ENCODE measurements at regions not wholly inside any gene's neighbourhood (a gene's known extent, or its start where the extent isn't known, plus 50 kb on each side); places are given as distances from the start of the nearest gene placed in this dataset.
A peak's percentile ranks its signal among the peaks of the same experiment; 100 is the strongest.
"Not testable (repeated sequence)": the region's sequence is repeated elsewhere in the genome, so short reads cannot be mapped to it uniquely, and the experiment has no call there.

DNA sequence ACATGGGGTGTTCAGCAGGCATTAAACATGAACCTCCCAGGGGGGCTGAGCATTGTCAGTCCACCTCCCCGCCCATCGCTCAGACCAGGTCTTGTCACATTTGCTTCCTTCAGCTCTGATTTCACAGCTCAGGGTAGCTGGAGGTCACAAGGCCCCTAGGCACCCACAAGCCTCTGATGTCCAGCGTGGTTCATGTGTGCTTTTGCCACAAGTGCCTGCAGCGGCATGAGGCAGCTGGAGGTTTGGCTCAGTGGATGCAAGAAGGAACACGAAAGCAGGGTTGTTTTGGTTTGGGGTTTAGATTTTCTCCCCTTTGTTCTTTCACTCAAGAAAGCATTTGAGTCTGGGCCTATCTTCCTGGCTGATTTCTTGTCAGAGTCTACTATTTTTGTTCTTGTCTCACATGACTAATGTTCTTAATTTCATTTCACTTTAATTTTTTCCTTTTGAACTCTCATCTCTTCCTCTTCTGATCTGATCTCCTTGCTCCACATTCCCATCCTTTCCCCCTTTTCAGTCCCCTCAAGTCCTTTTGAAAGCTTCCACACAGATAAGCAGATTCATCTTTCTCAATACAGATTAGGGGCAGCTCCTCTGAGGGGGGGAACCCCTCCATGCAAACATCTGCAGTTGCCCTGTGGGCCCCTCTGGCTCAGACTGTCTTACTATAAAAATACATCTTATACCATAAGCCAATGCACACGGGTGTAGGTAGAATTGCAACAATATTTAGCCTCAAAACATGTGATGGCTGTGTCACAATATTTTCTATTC lies 68.1 kb upstream of the CEP85L start:
- no peaks in the 10 kb centered on the region for H3K36me3 ChIP-seq (ENCODE audit: control insufficient read depth, insufficient read depth, low read length)
- 93 to 100% methylated on average over 5 to 6 of the region's 6 CpGs for whole genome bisulfite sequencing, 2 experiments (ENCODE audit: insufficient coverage in 2 of 2)
- H3K9me3 ChIP-seq (ENCODE audit: control insufficient read depth, low read length): no peaks in the 10 kb centered on the region
- H3K4me3 ChIP-seq (ENCODE audit: extremely low read depth, insufficient read depth, low read length, poor library complexity, severe bottlenecking): no peak overlapping the region
- H3K27ac ChIP-seq (ENCODE audit: low read depth, low read length, severe bottlenecking): no peak overlapping the region
- no peaks in the 10 kb centered on the region for H3K4me1 ChIP-seq (ENCODE audit: control insufficient read depth, insufficient read depth, low read length, poor library complexity, severe bottlenecking)

DNA sequence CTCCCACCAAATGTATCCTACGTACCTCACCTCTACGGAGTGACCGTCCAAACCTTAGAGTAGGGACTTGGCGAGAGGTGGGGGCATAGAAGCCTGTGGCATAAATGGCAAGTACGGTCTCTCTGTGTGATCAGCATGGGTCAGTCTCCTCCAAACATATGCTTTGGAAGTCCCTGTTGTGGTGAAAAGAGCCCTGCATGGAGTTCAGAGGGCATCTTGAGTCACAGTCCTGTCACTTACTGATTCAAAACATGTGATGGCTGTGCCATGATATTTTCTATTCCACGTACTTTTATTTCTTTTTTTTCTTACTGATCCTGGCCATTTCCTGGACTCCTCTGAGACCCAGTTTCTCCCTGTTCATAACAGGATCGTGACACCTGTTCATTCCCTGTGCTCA lies 67.5 kb upstream of the CEP85L start:
- H3K4me3 ChIP-seq (ENCODE audit: extremely low read depth, insufficient read depth, low read length, poor library complexity, severe bottlenecking): no peak overlapping the region
- no peaks in the 10 kb centered on the region for H3K4me1 ChIP-seq (ENCODE audit: control insufficient read depth, insufficient read depth, low read length, poor library complexity, severe bottlenecking)
- no peak overlapping the region for H3K27ac ChIP-seq (ENCODE audit: low read depth, low read length, severe bottlenecking)
- no peaks in the 10 kb centered on the region for H3K36me3 ChIP-seq (ENCODE audit: control insufficient read depth, insufficient read depth, low read length)
- no peaks in the 10 kb centered on the region for H3K9me3 ChIP-seq (ENCODE audit: control insufficient read depth, low read length)
- 95 to 96% methylated on average over 3 to 5 of the region's 7 CpGs for WGBS, 2 experiments (ENCODE audit: insufficient coverage in 2 of 2)

DNA sequence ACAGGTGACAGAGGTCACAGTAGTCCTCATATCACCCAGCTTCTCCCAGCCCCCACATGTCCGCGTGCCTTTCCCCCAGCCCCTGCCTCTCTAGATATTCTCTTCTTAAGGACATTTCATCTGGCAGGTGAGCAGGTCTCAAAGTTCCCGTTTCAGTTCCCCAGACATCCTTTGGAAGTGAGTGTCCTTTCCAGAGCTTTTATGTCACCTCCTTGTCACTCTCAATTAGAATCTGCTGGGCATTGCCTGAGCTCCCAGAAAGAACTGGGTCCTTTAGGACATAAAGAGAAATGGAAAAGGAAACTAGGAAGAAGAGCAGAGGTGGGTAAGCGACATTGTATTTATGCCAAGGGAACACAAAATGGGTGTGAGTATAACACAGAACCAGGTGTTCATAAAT lies 66.9 kb upstream of the CEP85L start:
- H3K9me3 ChIP-seq (ENCODE audit: control insufficient read depth, low read length): no peaks in the 10 kb centered on the region
- no peak overlapping the region for H3K27ac ChIP-seq (ENCODE audit: low read depth, low read length, severe bottlenecking)
- 91 to 96% methylated on average over 4 of the region's 4 CpGs for WGBS, 2 experiments (ENCODE audit: insufficient coverage in 2 of 2)
- H3K36me3 ChIP-seq (ENCODE audit: control insufficient read depth, insufficient read depth, low read length): no peaks in the 10 kb centered on the region
- no peaks in the 10 kb centered on the region for H3K4me1 ChIP-seq (ENCODE audit: control insufficient read depth, insufficient read depth, low read length, poor library complexity, severe bottlenecking)
- H3K4me3 ChIP-seq (ENCODE audit: extremely low read depth, insufficient read depth, low read length, poor library complexity, severe bottlenecking): no peak overlapping the region

DNA sequence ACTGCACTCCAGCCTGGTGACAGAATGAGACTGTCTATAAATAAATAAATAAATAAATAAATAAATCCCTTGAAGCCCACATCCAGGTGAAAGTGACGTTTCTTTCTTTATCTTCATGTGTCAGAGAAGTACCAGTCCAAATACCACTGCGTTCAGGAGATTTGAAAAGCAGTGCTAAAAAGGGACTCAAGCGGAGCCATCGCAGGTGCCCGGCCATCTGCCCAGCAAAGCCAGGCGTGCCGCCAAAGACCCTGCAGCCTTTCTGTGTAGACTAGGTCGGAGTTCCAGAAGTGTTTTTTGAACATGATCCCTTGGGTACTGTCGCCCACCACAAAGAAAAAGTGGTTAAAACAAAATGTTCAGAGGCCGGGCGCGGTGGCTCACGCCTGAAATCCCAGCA lies 65.7 kb upstream of the CEP85L start:
- no peak overlapping the region for H3K4me3 ChIP-seq (ENCODE audit: extremely low read depth, insufficient read depth, low read length, poor library complexity, severe bottlenecking)
- no peaks in the 10 kb centered on the region for H3K36me3 ChIP-seq (ENCODE audit: control insufficient read depth, insufficient read depth, low read length)
- no peaks in the 10 kb centered on the region for H3K9me3 ChIP-seq (ENCODE audit: control insufficient read depth, low read length)
- no peak overlapping the region for H3K27ac ChIP-seq (ENCODE audit: low read depth, low read length, severe bottlenecking)
- 95 to 97% methylated on average over 13 of the region's 13 CpGs for WGBS, 2 experiments (ENCODE audit: insufficient coverage in 2 of 2)
- no peaks in the 10 kb centered on the region for H3K4me1 ChIP-seq (ENCODE audit: control insufficient read depth, insufficient read depth, low read length, poor library complexity, severe bottlenecking)

DNA sequence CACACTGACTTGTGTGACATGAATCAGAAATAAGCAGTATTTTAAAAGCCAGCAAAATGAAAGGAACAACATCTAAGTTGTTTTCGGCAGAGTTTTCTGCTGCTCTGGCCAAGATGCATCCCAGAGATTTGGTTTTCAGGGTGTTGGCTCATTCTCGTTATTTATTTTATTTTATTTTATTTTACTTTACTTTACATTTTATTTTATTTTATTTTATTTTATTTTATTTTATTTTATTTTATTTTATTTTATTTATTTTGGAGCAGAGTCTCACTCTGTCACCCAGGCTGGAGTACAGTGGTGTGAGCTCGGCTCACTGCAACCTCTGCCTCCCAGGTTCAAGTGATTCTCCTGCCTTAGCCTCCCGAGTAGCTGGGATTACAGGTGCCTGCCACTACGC lies 64.5 kb upstream of the CEP85L start:
- no CpG with 5 or more reads among the region's 5 CpGs for WGBS, 2 experiments (ENCODE audit: insufficient coverage in 2 of 2)
- not testable (repeated sequence) for H3K27ac ChIP-seq (ENCODE audit: low read depth, low read length, severe bottlenecking); H3K4me1 ChIP-seq (ENCODE audit: control insufficient read depth, insufficient read depth, low read length, poor library complexity, severe bottlenecking); H3K36me3 ChIP-seq (ENCODE audit: control insufficient read depth, insufficient read depth, low read length); H3K4me3 ChIP-seq (ENCODE audit: extremely low read depth, insufficient read depth, low read length, poor library complexity, severe bottlenecking); H3K9me3 ChIP-seq (ENCODE audit: control insufficient read depth, low read length)

DNA sequence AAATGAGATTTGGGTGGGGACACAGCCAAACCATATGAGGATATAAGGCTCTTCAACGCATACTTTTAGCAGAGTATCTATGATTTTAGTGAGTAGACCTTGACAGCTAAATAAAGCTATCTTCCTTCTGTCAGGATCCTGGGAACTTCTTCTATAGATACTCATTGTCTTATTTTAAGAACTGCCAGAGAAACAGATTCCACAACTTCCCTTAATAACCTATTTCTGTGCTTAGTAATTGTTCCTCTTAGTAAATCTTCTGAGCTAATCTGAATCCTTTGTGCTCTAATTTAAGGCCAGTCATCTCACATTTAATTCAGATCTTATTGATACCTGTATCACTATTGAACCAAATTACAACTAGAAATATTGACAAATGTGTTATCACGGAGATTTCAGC lies 64.0 kb upstream of the CEP85L start:
- Histone ChIP-seq H3K27ac (ENCODE audit: low read depth, low read length, severe bottlenecking) (no peak overlapping the region), H3K4me3 (ENCODE audit: extremely low read depth, insufficient read depth, low read length, poor library complexity, severe bottlenecking) (no peak overlapping the region), H3K36me3 (ENCODE audit: control insufficient read depth, insufficient read depth, low read length) (no peaks in the 10 kb centered on the region), H3K4me1 (ENCODE audit: control insufficient read depth, insufficient read depth, low read length, poor library complexity, severe bottlenecking) (peaks cover 4% of the 10 kb centered on the region), H3K9me3 (ENCODE audit: control insufficient read depth, low read length) (no peaks in the 10 kb centered on the region)
- 60% methylated on average over 1 of the region's 2 CpGs; no CpG with 5 or more reads in 1 of the 2 experiments for WGBS, 2 experiments (ENCODE audit: insufficient coverage in 2 of 2)

DNA sequence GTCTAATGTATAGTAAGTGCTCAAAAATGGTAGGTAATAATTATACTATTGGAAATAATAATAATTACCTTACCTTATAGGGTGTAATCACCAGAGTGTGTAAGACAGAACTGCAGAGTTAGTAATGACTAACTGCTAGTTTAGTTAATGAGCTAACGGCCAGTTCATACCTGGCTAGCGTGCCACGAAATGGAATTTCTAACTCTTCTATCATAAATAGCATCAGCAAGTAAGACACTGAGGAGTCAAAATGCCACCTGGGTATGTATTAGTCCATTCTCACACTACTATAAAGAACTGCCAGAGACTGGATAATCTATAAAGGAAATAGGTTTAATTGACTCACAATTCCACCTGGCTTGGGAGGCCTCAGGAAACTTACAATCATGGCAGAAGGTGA lies 63.4 kb upstream of the CEP85L start:
- no CpG with 5 or more reads among the region's 3 CpGs for WGBS, 2 experiments (ENCODE audit: insufficient coverage in 2 of 2)

DNA sequence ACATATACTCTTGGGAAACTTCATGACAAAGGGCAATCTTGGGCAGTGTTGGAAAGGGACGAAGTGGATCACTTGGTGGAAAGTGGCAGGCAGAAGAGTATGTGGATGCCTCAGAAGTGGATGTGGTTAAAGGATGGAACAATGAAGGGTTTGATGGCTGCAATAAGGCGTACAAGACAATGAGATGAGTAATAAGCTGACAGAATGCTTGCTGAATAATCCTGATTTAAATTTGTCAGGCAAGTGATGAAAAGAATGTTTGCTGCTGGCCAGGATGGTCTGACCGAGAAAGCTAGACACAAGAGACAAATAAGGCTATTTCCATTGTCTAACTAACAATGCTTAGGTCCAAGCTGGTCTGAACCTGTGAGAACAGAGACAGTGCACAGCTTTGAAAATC lies 61.6 kb upstream of the CEP85L start:
- no peak overlapping the region for H3K4me3 ChIP-seq (ENCODE audit: extremely low read depth, insufficient read depth, low read length, poor library complexity, severe bottlenecking)
- H3K36me3 ChIP-seq (ENCODE audit: control insufficient read depth, insufficient read depth, low read length): no peaks in the 10 kb centered on the region
- no peak overlapping the region for H3K27ac ChIP-seq (ENCODE audit: low read depth, low read length, severe bottlenecking)
- no peaks in the 10 kb centered on the region for H3K9me3 ChIP-seq (ENCODE audit: control insufficient read depth, low read length)
- 81 to 90% methylated on average over 2 to 3 of the region's 3 CpGs for WGBS, 2 experiments (ENCODE audit: insufficient coverage in 2 of 2)
- peaks cover 23% of the 10 kb centered on the region for H3K4me1 ChIP-seq (ENCODE audit: control insufficient read depth, insufficient read depth, low read length, poor library complexity, severe bottlenecking)

More for the DNA sequence above, 63.4 kb upstream of the CEP85L start:
- Histone ChIP-seq H3K9me3 (ENCODE audit: control insufficient read depth, low read length) (no peaks in the 10 kb centered on the region), H3K4me3 (ENCODE audit: extremely low read depth, insufficient read depth, low read length, poor library complexity, severe bottlenecking) (no peak overlapping the region), H3K36me3 (ENCODE audit: control insufficient read depth, insufficient read depth, low read length) (no peaks in the 10 kb centered on the region), H3K4me1 (ENCODE audit: control insufficient read depth, insufficient read depth, low read length, poor library complexity, severe bottlenecking) (peaks cover 11% of the 10 kb centered on the region), H3K27ac (ENCODE audit: low read depth, low read length, severe bottlenecking) (no peak overlapping the region)

DNA sequence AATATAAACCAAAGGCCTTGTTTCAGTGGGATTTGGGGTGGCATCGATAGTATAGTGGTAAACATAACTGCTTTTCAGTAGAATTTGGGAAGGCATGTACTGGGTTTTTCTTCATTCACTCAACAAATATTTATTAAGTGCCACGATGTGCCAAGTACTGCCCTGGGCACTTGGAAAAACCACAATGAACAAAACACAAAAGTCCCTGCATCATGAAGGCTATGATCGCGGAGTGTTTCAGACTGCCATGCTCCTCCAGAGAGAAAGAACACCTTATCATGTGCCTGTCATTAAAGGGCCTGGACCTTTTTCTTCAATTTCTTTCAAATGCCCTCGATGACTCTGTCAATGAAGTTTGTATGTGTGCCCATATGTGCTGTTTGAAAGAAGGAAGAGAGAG lies 59.2 kb upstream of the CEP85L start:
- H3K4me3 ChIP-seq (ENCODE audit: extremely low read depth, insufficient read depth, low read length, poor library complexity, severe bottlenecking): no peak overlapping the region
- no peaks in the 10 kb centered on the region for H3K36me3 ChIP-seq (ENCODE audit: control insufficient read depth, insufficient read depth, low read length)
- no peaks in the 10 kb centered on the region for H3K9me3 ChIP-seq (ENCODE audit: control insufficient read depth, low read length)
- peaks cover 35% of the 10 kb centered on the region for H3K4me1 ChIP-seq (ENCODE audit: control insufficient read depth, insufficient read depth, low read length, poor library complexity, severe bottlenecking)
- WGBS, 2 experiments (ENCODE audit: insufficient coverage in 2 of 2): 89 to 100% methylated on average over 3 to 4 of the region's 5 CpGs
- no peak overlapping the region for H3K27ac ChIP-seq (ENCODE audit: low read depth, low read length, severe bottlenecking)

DNA sequence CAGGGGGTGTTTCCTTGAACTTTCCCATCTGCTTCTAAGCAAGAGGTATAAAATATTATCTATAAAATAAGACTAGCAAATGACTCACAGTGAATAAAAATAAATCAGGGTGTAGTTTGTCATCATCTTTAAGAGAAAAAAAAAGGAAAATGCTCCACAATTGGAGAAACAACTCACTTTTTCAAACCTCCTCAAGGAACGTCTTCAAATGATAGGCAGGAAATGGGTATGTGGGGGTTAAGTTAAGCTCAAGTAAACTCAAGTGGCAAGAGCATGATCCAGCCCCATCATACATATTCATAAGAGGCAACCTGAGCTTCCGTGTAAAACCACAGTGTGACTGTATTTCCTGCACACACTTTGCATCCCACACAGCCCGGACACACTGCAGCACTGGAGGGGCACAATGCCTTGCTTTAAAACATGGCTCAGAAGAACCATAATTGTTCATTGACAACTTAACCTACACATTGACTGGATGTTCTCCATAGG lies 58.5 kb upstream of the CEP85L start:
- 33 to 38% methylated on average over 1 to 2 of the region's 3 CpGs for WGBS, 2 experiments (ENCODE audit: insufficient coverage in 2 of 2)
- Histone ChIP-seq H3K36me3 (ENCODE audit: control insufficient read depth, insufficient read depth, low read length) (no peaks in the 10 kb centered on the region), H3K27ac (ENCODE audit: low read depth, low read length, severe bottlenecking) (peak overlapping the region; percentile 98), H3K4me3 (ENCODE audit: extremely low read depth, insufficient read depth, low read length, poor library complexity, severe bottlenecking) (peak overlapping the region; percentile 28), H3K4me1 (ENCODE audit: control insufficient read depth, insufficient read depth, low read length, poor library complexity, severe bottlenecking) (peaks cover 35% of the 10 kb centered on the region), H3K9me3 (ENCODE audit: control insufficient read depth, low read length) (no peaks in the 10 kb centered on the region)

DNA sequence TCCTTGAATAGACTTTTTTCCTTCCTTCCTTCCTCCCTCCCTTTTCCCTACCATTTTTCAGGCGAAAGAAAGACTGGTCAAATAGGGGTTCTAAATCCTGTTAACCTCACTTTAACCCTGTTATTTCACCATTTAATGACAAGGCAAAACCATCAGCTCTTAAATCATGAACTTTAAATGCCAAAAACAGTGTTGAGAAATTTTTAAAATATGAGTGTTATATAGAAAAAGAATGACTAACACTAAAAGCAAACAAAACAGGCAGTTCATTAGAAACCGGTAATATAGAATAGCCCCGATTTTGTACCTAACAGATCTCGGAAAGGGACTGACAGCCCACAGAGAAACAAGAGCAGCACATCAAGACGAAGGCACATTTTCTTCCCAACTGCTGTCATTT lies 57.4 kb upstream of the CEP85L start:
- H3K4me1 ChIP-seq (ENCODE audit: control insufficient read depth, insufficient read depth, low read length, poor library complexity, severe bottlenecking): peaks cover 35% of the 10 kb centered on the region
- WGBS, 2 experiments (ENCODE audit: insufficient coverage in 2 of 2): 60 to 66% methylated on average over 4 to 5 of the region's 5 CpGs
- H3K9me3 ChIP-seq (ENCODE audit: control insufficient read depth, low read length): no peaks in the 10 kb centered on the region
- H3K36me3 ChIP-seq (ENCODE audit: control insufficient read depth, insufficient read depth, low read length): no peaks in the 10 kb centered on the region
- peak overlapping the region; percentile 28 for H3K4me3 ChIP-seq (ENCODE audit: extremely low read depth, insufficient read depth, low read length, poor library complexity, severe bottlenecking)
- peak overlapping the region; percentile 98 for H3K27ac ChIP-seq (ENCODE audit: low read depth, low read length, severe bottlenecking)
